ENCODE measurements at regions not wholly inside any gene's neighbourhood (a gene's known extent, or its start where the extent isn't known, plus 50 kb on each side); places are given as distances from the start of the nearest gene placed in this dataset.

GRCh38 chr5:174995827-174996226 is 271.4 kb downstream of the MSX2 start:
- H3K9me3 ChIP-seq, result no peaks in the 10 kb centered on the region
- Mint-ChIP-seq H3K27me3 (ENCODE audit: insufficient read depth, unreplicated experiment) (peaks cover 17% of the 10 kb centered on the region), H3K4me1 (ENCODE audit: low read depth, unreplicated experiment) (no peaks in the 10 kb centered on the region), H3K27ac (ENCODE audit: unreplicated experiment) (no peak overlapping the region), H3K4me3 (ENCODE audit: unreplicated experiment) (no peak overlapping the region), H3K36me3 (ENCODE audit: insufficient read depth, unreplicated experiment) (no peaks in the 10 kb centered on the region), H3K9me3 (ENCODE audit: unreplicated experiment) (no peaks in the 10 kb centered on the region)
- no peaks in the 10 kb centered on the region for H3K4me1 ChIP-seq
- ChIA-PET POLR2A (no interaction called here), CTCF (no interaction called here)
- no peak overlapping the region for H3K4me3 ChIP-seq (ENCODE audit: low read depth, low read length)
- H3K27me3 ChIP-seq (replicated peaks; ENCODE audit: control insufficient read depth, insufficient read depth, low read length), result no peaks in the 10 kb centered on the region; the same call in 1 of the 2 replicates
- no peaks in the 10 kb centered on the region for H3K36me3 ChIP-seq (ENCODE audit: control insufficient read depth, insufficient read depth, low read length)
- DNase-seq, result no peak
- BruUV-seq (replicated peaks), result no TSS peak
- no peak for TF ChIP-seq CTCF (IDR thresholded peaks at IDR 0.05; ENCODE audit: insufficient read depth in 1 of 2, low read depth in 1 of 2, low read length in 1 of 2, severe bottlenecking in 1 of 2, unreplicated experiment in 1 of 2)
- intact Hi-C loops (cut with micrococcal nuclease; ENCODE audit: unreplicated experiment), result no loop called here

- Histone ChIP-seq H3K9me3 (no peaks in the 10 kb centered on the region), H3K27me3 (replicated peaks; ENCODE audit: control insufficient read depth, insufficient read depth, low read length) (no peaks in the 10 kb centered on the region; the same call in 1 of the 2 replicates), H3K36me3 (ENCODE audit: control insufficient read depth, insufficient read depth, low read length) (no peaks in the 10 kb centered on the region), H3K4me1 (no peaks in the 10 kb centered on the region), H3K4me3 (ENCODE audit: low read depth, low read length) (no peak overlapping the region)
- DNase-seq, result no peak
- no peak for TF ChIP-seq CTCF (IDR thresholded peaks at IDR 0.05; ENCODE audit: insufficient read depth in 1 of 2, low read depth in 1 of 2, low read length in 1 of 2, severe bottlenecking in 1 of 2, unreplicated experiment in 1 of 2)
- Mint-ChIP-seq H3K4me1 (ENCODE audit: low read depth, unreplicated experiment) (no peaks in the 10 kb centered on the region), H3K9me3 (ENCODE audit: unreplicated experiment) (no peaks in the 10 kb centered on the region), H3K27ac (ENCODE audit: unreplicated experiment) (no peak overlapping the region), H3K36me3 (ENCODE audit: insufficient read depth, unreplicated experiment) (no peaks in the 10 kb centered on the region), H3K27me3 (ENCODE audit: insufficient read depth, unreplicated experiment) (peaks cover 11% of the 10 kb centered on the region), H3K4me3 (ENCODE audit: unreplicated experiment) (no peak overlapping the region)
- no TSS peak for BruUV-seq (replicated peaks)
- ChIA-PET CTCF (no interaction called here), POLR2A (no interaction called here)
- intact Hi-C loops (cut with micrococcal nuclease; ENCODE audit: unreplicated experiment), result no loop called here
These were observed 267.5 kb downstream of the MSX2 start for GRCh38 chr5:174991847-174992246.

GRCh38 chr5:174990909-174991308 is 266.5 kb downstream of the MSX2 start:
- Mint-ChIP-seq H3K4me1 (ENCODE audit: low read depth, unreplicated experiment) (no peaks in the 10 kb centered on the region), H3K9me3 (ENCODE audit: unreplicated experiment) (no peaks in the 10 kb centered on the region), H3K27me3 (ENCODE audit: insufficient read depth, unreplicated experiment) (peaks cover 11% of the 10 kb centered on the region), H3K27ac (ENCODE audit: unreplicated experiment) (no peak overlapping the region), H3K4me3 (ENCODE audit: unreplicated experiment) (no peak overlapping the region), H3K36me3 (ENCODE audit: insufficient read depth, unreplicated experiment) (no peaks in the 10 kb centered on the region)
- no TSS peak for BruUV-seq (replicated peaks)
- H3K9me3 ChIP-seq, result no peaks in the 10 kb centered on the region
- TF ChIP-seq CTCF (IDR thresholded peaks at IDR 0.05; ENCODE audit: insufficient read depth in 1 of 2, low read depth in 1 of 2, low read length in 1 of 2, severe bottlenecking in 1 of 2, unreplicated experiment in 1 of 2), result no peak
- H3K27me3 ChIP-seq (replicated peaks; ENCODE audit: control insufficient read depth, insufficient read depth, low read length), result no peaks in the 10 kb centered on the region; the same call in 1 of the 2 replicates
- POLR2A ChIA-PET, result no interaction called here
- intact Hi-C loops (cut with micrococcal nuclease; ENCODE audit: unreplicated experiment), result no loop called here
- CTCF ChIA-PET, result interaction anchor here (0.6 kb wide), 1 partner anchor 679 kb away, joined by 3 read pairs; no protein-coding TSS in a partner anchor
- H3K4me3 ChIP-seq (ENCODE audit: low read depth, low read length), result no peak overlapping the region
- H3K36me3 ChIP-seq (ENCODE audit: control insufficient read depth, insufficient read depth, low read length), result no peaks in the 10 kb centered on the region
- no peak for DNase-seq
- H3K4me1 ChIP-seq, result no peaks in the 10 kb centered on the region
